Liver (tissue), 8 donors: ENCODE measurements at regions not wholly inside any gene's neighbourhood (a gene's known extent, or its start where the extent isn't known, plus 50 kb on each side); places are given as distances from the start of the nearest gene placed in this dataset.

Experiments
- DNase-seq: peaks from one replicate; pipeline ENCODE4 v3.0.0-alpha.2; 2017; ENCODE audit warnings: low spot score
- H3K27ac ChIP-seq, 2 donors: one replicate each; pipeline ENCODE4 v1.7.0; 2013; ENCODE audit warnings: inconsistent platforms in 2 of 2, low read length in 2 of 2, control low read depth in 1 of 2, low read depth in 1 of 2, mild to moderate bottlenecking in 1 of 2
- H3K27me3 ChIP-seq, 4 donors: one replicate each; pipeline versions ENCODE4 v1.6.1 to v1.7.0; 2013; ENCODE audit warnings: low read length in 3 of 4, inconsistent platforms in 1 of 4, mild to moderate bottlenecking in 1 of 4, moderate library complexity in 1 of 4; ENCODE audit not compliant: control insufficient read depth in 4 of 4, insufficient read depth in 4 of 4
- H3K36me3 ChIP-seq, 4 donors: one replicate each; pipeline versions ENCODE4 v1.6.1 to v1.7.0; 2013; ENCODE audit warnings: low read length in 3 of 4, mild to moderate bottlenecking in 3 of 4, low read depth in 1 of 4, moderate library complexity in 1 of 4; ENCODE audit not compliant: control insufficient read depth in 4 of 4, insufficient read depth in 3 of 4
- H3K4me1 ChIP-seq, 4 donors: one replicate each; pipeline versions ENCODE4 v1.6.1 to v1.7.0; 2013; ENCODE audit warnings: low read length in 3 of 4, mild to moderate bottlenecking in 3 of 4, moderate library complexity in 1 of 4; ENCODE audit not compliant: control insufficient read depth in 4 of 4, insufficient read depth in 4 of 4
- H3K4me3 ChIP-seq, 3 donors: one replicate each; pipeline versions ENCODE4 v1.6.1 to v1.7.0; 2013; ENCODE audit warnings: low read length in 3 of 3, control low read depth in 1 of 3, low read depth in 1 of 3, mild to moderate bottlenecking in 1 of 3
- H3K9ac ChIP-seq, 2 donors: one replicate each; pipeline ENCODE4 v1.7.0; 2013; ENCODE audit warnings: low read length in 2 of 2, mild to moderate bottlenecking in 2 of 2, moderate library complexity in 2 of 2, control low read depth in 1 of 2, low read depth in 1 of 2
- H3K9me3 ChIP-seq, 4 donors: one replicate each; pipeline versions ENCODE4 v1.6.1 to v1.7.0; 2013; ENCODE audit warnings: low read length in 3 of 4; ENCODE audit not compliant: control insufficient read depth in 4 of 4
- ATF3 ChIP-seq: IDR thresholded peaks from 2 replicates; pipeline ENCODE4 v1.6.1; 2016; ENCODE audit warnings: antibody characterized with exemption
- CTCF ChIP-seq: fragments of 150-350 bp; IDR thresholded peaks from 2 replicates; pipeline ENCODE4 v1.5.1; 2017; ENCODE audit warnings: improper control_type of control experiment, low read depth, low read length; ENCODE audit not compliant: missing input control
- FOXA1 ChIP-seq: IDR thresholded peaks from 2 replicates; pipeline ENCODE4 v1.6.1; 2016; ENCODE audit warnings: antibody characterized with exemption
- FOXA2 ChIP-seq: IDR thresholded peaks from 2 replicates; pipeline ENCODE4 v1.6.1; 2016; ENCODE audit warnings: antibody characterized with exemption
- GABPA ChIP-seq, 2 donors: IDR thresholded peaks in 1 of 2; conservative IDR thresholded peaks in 1 of 2; 2 replicates each; pipeline ENCODE4 v1.6.1; 2016; ENCODE audit warnings: antibody characterized with exemption in 2 of 2, mild to moderate bottlenecking in 1 of 2, moderate library complexity in 1 of 2
- HNF4A ChIP-seq, 2 donors: conservative IDR thresholded peaks; 2 replicates each; pipeline ENCODE4 v1.6.1; 2016; ENCODE audit warnings: antibody characterized with exemption in 2 of 2, mild to moderate bottlenecking in 2 of 2
- HNF4G ChIP-seq: IDR thresholded peaks from 2 replicates; pipeline ENCODE4 v1.6.1; 2016; ENCODE audit warnings: antibody characterized with exemption
- JUND ChIP-seq, 2 donors: IDR thresholded peaks; 2 replicates each; pipeline ENCODE4 v1.6.1; 2016; ENCODE audit warnings: antibody characterized with exemption in 2 of 2
- NR2F2 ChIP-seq: IDR thresholded peaks from 2 replicates; pipeline ENCODE4 v1.6.1; 2016; ENCODE audit warnings: antibody characterized with exemption
- RAD21 ChIP-seq, 2 donors: IDR thresholded peaks; 2 replicates each; pipeline ENCODE4 v1.6.1; 2016; ENCODE audit warnings: antibody characterized with exemption in 2 of 2, mild to moderate bottlenecking in 2 of 2
- RXRA ChIP-seq, 2 donors: IDR thresholded peaks; 2 replicates each; pipeline ENCODE4 v1.6.1; 2017 to 2018; ENCODE audit warnings: antibody characterized with exemption in 2 of 2, mild to moderate bottlenecking in 1 of 2
- TAF1 ChIP-seq: conservative IDR thresholded peaks from 2 replicates; pipeline ENCODE4 v1.6.1; 2016; ENCODE audit warnings: antibody characterized with exemption, mild to moderate bottlenecking
- YY1 ChIP-seq: IDR thresholded peaks from 2 replicates; pipeline ENCODE4 v1.6.1; 2016; ENCODE audit warnings: antibody characterized with exemption, mild to moderate bottlenecking
- ZBTB33 ChIP-seq: IDR thresholded peaks from 2 replicates; pipeline ENCODE4 v1.6.1; 2016; ENCODE audit warnings: antibody characterized with exemption
- WGBS: extraction: QIAGEN DNeasy Blood & Tissue Kit; methylation state at CpG from one replicate; pipeline ENCODE4 v1.1.7; 2013; 5-methylcytosine and 5-hydroxymethylcytosine counted together
- TF ChIP-seq, protein P1 (sequence below): IDR thresholded peaks from 2 replicates; pipeline ENCODE4 v1.6.1; 2016; ENCODE audit warnings: antibody characterized with exemption
- TF ChIP-seq, protein P2 (sequence below): IDR thresholded peaks from 2 replicates; pipeline ENCODE4 v1.6.1; 2016; ENCODE audit warnings: antibody characterized with exemption, mild to moderate bottlenecking
- donor health status: healthy.
- donor health status: healthy.
- donor health status: healthy.
- donor health status: healthy.
- donor health status: healthy.

DNA sequence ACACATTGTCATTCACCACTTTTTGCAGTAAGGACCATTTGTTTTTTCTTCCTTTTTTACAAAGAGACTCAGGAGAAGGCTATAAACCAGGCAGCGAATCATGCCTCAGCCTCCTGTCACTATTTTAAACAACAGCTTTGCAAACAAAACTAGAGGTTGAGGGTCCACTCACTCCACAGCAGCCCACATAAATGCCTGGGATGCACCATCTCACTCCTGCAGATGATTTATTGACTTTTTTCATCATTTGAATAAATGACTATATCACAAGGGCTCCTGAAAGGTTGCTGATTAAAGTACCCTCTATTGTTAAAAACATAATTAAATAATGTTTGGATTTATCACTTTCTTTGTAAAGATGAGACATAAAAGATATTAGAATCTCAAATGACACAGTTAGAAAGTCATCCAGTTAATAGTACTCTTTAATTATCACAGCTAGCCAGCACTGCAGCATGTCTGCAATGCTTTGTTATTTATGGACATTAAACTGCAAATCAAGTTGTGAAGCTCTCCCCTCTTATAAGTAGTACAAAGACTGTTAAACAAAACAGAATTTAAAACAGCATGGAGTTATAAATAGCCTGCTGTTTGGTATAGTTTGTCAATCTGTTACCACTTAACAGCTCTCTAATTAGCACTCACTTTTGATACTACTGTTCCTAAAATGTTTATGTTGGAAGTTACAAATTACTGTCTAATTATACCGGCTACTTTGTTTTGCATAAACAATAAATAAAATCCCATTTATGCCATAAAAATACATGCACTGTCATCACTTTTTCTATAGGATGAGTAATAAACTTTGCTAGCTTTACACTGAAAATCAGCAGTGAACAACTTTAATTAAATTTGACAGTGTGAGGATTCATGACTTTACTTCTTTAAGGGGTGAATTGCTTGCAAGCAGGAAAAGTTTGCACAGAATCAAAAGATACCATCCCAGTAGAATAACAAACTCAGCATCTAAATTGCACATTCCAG, 853.2 kb downstream of the UQCRFS1 start:
- H3K27ac ChIP-seq = no peak overlapping the region
- no peak for DNase-seq
- WGBS = 73% methylated on average over 2 of the region's 2 CpGs

GRCh38 chr19:28358633-28359032, 854.3 kb downstream of the UQCRFS1 start:
- Histone ChIP-seq H3K27me3 (no peaks in the 10 kb centered on the region), H3K4me1 (no peaks in the 10 kb centered on the region), H3K27ac (no peak overlapping the region), H3K9ac (no peak overlapping the region), H3K36me3 (no peaks in the 10 kb centered on the region), H3K4me3 (no peak overlapping the region), H3K9me3 (peaks cover 0 to 2% (median 0%) of the 10 kb centered on the region in 4 donors)
- no peak for DNase-seq
- WGBS = 66% methylated on average over 2 of the region's 2 CpGs
- no peak for TF ChIP-seq NR2F2
- TF ChIP-seq TAF1 = no peak
- no peak for TF ChIP-seq JUND (IDR thresholded peaks at IDR 0.05)
- TF ChIP-seq ZBTB33 = no peak
- no peak for TF ChIP-seq FOXA1
- no peak for TF ChIP-seq GABPA (IDR thresholded peaks at IDR 0.05 in 1 of 2, conservative IDR thresholded peaks at IDR 0.05 in 1 of 2)
- TF ChIP-seq, protein P1, sequence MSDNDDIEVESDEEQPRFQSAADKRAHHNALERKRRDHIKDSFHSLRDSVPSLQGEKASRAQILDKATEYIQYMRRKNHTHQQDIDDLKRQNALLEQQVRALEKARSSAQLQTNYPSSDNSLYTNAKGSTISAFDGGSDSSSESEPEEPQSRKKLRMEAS = no peak
- TF ChIP-seq FOXA2 = no peak
- TF ChIP-seq, protein P2, sequence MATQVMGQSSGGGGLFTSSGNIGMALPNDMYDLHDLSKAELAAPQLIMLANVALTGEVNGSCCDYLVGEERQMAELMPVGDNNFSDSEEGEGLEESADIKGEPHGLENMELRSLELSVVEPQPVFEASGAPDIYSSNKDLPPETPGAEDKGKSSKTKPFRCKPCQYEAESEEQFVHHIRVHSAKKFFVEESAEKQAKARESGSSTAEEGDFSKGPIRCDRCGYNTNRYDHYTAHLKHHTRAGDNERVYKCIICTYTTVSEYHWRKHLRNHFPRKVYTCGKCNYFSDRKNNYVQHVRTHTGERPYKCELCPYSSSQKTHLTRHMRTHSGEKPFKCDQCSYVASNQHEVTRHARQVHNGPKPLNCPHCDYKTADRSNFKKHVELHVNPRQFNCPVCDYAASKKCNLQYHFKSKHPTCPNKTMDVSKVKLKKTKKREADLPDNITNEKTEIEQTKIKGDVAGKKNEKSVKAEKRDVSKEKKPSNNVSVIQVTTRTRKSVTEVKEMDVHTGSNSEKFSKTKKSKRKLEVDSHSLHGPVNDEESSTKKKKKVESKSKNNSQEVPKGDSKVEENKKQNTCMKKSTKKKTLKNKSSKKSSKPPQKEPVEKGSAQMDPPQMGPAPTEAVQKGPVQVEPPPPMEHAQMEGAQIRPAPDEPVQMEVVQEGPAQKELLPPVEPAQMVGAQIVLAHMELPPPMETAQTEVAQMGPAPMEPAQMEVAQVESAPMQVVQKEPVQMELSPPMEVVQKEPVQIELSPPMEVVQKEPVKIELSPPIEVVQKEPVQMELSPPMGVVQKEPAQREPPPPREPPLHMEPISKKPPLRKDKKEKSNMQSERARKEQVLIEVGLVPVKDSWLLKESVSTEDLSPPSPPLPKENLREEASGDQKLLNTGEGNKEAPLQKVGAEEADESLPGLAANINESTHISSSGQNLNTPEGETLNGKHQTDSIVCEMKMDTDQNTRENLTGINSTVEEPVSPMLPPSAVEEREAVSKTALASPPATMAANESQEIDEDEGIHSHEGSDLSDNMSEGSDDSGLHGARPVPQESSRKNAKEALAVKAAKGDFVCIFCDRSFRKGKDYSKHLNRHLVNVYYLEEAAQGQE = no peak
- TF ChIP-seq HNF4G = no peak
- TF ChIP-seq YY1 = no peak
- TF ChIP-seq CTCF = no peak
- no peak for TF ChIP-seq RXRA (IDR thresholded peaks at IDR 0.05)
- no peak for TF ChIP-seq HNF4A (conservative IDR thresholded peaks at IDR 0.05)
- TF ChIP-seq ATF3 = no peak
- no peak for TF ChIP-seq RAD21 (IDR thresholded peaks at IDR 0.05)

More for the DNA sequence above, 853.2 kb downstream of the UQCRFS1 start:
- Histone ChIP-seq H3K4me1 (no peaks in the 10 kb centered on the region), H3K4me3 (no peak overlapping the region), H3K27me3 (no peaks in the 10 kb centered on the region), H3K9me3 (peaks cover 0 to 2% (median 0%) of the 10 kb centered on the region in 4 donors), H3K36me3 (no peaks in the 10 kb centered on the region), H3K9ac (no peak overlapping the region)
- TF ChIP-seq FOXA2 (no peak), JUND (IDR thresholded peaks at IDR 0.05) (no peak), FOXA1 (no peak), RAD21 (IDR thresholded peaks at IDR 0.05) (no peak)
- TF ChIP-seq, protein P2 = no peak
- TF ChIP-seq, protein P1 = no peak
